HTR-8/SVneo (cell line): ENCODE measurements at regions not wholly inside any gene's neighbourhood (a gene's known extent, or its start where the extent isn't known, plus 50 kb on each side); places are given as distances from the start of the nearest gene placed in this dataset.

Experiments used
- DNase-seq: peaks from one replicate; pipeline ENCODE4 v3.0.0; 2011; ENCODE audit warnings: low spot score, mixed read lengths; ENCODE audit not compliant: insufficient read length
- FAIRE-seq: peaks from 2 replicates; lab custom pipeline; 2011; peaks lifted over from hg19 to GRCh38; lab: Jason Lieb, UNC

DNA sequence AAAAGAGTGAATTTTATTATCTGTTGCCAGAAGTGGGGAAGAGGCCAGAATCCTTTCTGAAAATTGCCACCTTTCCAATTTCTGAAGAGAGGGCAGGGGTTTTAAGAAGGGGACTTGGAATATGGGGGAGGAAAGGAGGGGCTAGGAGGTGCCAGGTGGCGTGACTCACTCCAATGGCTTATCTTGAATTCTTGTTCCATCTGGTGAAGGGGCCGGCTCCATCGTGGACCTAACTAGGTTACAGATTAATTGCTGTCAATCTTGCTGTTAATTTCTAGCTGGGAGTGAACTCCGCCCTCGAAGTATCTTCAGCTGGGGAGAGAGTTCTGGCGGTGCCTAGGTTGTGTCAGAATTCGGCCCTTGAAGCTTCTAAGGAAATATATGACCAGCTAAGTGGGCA, 138.7 kb downstream of the YTHDC2 start:
- FAIRE-seq (no peak), DNase-seq (no peak)

DNA sequence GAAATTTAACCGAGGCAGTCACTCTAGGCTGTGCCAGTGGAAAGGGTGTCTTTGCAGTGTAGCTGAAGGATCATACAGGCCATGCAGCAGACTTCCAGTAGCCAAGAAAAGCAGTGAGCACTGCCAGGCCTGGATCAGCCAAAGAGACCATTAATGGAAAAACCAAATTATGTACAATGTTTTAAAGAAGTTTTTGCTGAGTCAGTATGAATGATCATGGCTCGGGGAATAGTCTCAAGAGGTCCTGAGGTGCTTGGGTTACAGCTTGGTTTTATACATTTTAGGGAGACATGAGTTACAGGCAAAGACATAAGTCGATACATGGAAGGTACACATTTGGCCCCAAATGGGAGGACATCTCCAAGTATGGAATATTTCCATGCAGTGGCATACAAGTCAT, 141.3 kb downstream of the YTHDC2 start:
- FAIRE-seq (no peak), DNase-seq (no peak)

DNA sequence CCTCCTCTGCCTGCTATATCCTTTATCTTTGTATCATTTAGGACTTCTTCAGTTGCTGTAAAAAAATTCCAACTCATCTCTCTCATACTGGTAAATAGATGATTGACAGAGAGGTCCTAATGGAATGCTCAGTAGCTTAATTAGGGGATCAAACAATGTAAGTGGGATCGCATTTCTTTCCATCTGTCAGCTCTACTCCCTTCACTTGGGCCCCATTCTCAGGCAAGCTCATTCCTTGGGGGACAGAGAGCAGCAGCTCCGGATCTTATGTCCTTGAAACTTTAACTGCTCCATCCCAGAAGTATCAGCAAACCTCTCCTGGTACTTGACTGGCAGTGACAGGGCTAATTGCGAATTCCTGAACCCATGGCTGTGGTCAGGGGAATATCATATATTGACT, 146.7 kb downstream of the YTHDC2 start:
- no peak for FAIRE-seq
- DNase-seq: no peak

DNA sequence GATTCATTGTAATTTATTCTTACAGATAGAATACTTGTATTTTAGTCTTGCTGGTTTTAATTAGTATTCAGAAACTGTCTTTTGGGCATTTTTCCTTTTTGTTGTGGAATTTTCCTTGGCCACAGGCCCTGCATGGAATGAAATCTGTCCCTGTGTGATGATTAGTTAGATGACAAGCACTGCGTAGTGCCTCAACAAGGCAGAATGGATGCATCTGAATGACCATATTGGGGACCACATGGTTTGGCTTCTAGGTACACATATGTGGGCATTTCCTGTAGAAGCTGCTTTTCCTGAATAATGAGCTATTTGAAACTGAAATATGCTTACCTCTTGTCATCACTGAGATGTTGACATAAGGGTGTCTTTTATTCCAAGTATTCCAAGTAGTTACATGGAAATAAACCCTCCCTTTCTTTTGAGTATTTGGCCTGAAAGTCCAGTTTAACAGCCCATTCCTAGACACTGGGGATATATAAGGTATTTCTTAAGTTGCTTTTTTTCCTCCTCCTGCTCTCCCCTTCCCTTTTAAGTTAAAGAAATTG, 147.3 kb downstream of the YTHDC2 start:
- DNase-seq (no peak), FAIRE-seq (no peak)

DNA sequence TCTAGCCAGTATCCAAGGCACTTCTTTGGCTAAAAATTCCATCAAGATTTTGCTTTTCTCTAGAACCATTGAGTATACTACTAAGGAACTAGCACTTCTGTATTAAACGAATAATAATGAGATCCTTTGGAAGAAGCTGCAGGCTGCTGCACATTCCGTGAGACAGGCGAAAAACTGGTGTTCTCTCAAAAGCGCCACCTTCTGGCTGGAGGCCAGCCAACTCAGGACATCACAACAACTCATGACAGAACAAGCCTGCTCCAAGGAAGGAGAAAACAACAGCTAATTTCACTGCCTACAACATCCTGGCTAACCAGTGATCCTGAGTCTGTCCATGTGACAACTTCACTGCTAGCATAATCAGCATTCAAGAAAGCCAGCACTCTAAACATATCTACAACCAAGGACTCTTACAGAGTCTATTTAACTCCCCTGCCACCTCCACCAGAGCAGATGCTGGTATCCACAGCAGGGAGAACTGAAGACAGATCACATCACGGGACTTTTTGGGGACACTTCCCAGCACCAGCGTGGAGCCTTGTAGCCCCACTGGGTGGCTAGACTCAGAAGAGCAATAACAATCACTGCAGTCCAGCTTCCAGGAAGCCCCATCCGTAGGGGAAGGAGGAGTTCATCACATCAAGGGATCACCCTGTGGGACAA, 150.5 kb downstream of the YTHDC2 start:
- no peak for FAIRE-seq

DNA sequence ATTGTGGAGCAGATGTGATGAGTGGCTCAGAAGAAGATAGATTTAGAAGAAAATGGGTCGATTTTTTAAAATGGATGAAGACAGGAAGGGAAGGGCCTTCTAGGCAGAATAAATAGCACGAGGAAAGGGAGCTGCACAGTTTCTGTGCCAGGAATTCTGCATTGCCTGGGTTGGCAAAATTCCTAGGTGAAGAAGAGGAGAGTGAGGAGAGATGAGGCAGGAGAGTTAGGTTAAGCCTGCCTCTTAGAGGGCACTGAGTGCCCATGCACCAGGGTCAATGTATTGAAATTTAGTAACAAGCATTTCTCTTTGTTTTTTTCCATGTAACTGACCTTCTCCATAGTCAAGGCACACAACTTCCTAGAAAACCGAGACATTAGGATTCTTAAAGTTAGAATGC, 159.5 kb downstream of the YTHDC2 start:
- FAIRE-seq (no peak), DNase-seq (no peak)

More for the DNA sequence above, 150.5 kb downstream of the YTHDC2 start:
- no peak for DNase-seq

DNA sequence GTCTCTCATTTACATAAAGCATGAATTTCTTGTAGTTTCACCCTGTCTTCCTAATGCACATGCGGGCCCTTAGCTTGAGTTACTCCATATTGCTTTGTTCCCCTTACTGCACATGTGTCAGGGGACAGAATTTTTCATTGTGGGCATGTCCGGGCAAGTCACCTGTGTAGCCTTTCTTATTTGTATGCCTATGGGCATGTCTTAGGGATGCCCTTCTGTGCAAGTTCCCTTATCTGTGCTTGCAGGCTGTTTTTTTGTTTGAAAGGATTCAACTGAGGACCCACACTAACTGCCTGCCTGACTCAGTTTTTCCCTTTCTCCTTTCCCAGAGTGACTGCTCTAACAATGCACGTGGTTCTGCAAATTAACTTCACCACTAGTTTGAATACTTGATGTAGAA, 161.7 kb downstream of the YTHDC2 start:
- no peak for FAIRE-seq
- no peak for DNase-seq

DNA sequence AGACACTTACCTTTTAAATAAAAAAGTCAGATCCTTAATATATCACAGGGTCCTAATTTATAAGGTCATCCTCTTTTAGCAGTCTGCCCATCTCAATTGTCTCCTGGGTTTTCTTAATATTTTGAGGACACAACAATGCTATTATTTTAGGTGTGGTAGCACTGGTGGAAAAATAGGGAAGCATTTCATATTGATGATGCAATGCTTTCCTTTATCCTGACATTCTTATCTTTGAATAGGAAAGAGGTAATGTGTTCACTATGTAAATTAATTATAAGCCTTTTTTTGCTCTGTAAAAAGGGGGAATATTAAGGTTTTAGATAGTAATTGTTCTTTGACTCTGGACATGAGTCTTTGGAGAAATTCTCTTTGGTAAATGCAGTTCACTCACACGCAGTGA, 164.7 kb downstream of the YTHDC2 start:
- DNase-seq: no peak
- no peak for FAIRE-seq

DNA sequence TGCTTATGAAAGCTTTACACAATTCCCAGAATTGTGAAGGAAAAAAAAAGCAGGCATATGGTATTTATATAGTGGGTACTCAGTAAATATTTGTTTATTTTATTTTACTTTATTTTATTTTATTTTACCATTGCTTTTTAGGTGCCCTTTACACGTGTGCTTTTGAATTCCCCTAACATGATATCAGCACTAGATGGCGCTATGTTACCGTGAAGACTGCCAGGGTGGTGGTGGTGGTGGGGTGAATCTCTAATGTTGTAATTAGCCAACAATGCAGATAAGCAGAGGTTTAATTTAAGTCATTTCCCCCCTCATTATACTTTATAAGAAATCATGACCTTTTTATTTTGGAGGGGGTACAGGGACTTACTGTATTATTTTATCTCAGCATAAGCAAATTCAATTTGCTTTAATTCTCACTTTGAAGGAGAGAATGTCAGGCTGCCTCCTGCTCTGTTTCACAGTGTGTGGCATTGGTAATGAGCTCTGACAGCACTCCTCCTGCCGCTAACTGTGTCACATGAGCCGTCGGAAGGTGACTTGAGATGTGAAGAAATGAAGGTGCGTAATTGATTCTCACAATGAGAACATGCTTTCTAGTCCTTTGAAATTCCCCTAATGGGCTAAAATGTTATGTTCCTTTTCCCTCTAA, 165.6 kb downstream of the YTHDC2 start:
- DNase-seq (peak; percentile 35), FAIRE-seq (no peak)

DNA sequence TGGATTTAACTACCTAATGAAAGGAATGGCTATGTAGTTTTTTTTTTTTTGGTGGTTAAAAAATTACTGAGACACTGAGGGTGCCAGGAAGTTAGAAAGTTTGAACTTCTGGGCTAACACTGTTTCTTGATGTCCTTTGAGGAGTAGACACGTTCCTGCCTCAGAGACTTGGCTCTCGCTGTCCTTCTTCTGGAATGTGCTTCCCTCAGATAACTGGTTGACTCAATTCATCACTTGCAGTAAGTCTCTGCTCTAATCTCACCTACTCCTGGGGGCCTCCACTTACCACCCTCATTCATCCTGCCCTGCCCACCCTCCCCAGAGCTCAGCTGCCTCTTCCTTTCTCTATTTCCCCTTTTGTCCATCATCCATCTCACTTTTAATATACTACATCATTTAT, 167.0 kb downstream of the YTHDC2 start:
- FAIRE-seq (no peak), DNase-seq (no peak)

DNA sequence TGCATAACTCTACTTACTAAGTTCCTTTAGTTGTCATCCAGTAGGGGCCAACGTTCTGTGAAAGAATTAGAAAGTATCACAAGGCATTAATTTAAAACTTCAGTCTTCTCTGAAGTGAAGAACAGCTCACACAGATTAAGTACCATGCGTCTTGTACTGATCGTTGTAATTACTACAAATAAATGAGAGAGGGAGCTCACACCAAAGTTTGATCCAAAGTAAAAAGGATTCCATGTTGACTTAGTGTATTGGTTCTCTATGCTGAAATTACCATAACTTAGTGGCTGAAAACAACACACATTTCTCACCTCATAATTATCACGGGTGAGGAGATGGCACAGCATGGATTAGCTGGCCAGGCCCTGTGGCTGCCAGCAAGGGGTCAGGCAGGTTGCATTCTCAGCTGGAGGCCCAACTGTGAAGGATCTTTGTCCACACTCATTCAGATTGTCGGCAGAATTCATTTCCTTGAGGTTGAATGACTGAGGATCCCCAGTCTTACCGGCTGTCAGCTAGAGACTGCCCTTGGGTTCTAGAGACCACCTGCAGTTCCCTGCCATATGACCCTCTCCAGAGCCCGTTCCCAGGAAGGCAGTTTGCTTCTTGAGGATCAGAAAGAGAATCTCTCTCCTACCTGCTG, 169.1 kb downstream of the YTHDC2 start:
- FAIRE-seq (no peak), DNase-seq (peak; percentile 3)

DNA sequence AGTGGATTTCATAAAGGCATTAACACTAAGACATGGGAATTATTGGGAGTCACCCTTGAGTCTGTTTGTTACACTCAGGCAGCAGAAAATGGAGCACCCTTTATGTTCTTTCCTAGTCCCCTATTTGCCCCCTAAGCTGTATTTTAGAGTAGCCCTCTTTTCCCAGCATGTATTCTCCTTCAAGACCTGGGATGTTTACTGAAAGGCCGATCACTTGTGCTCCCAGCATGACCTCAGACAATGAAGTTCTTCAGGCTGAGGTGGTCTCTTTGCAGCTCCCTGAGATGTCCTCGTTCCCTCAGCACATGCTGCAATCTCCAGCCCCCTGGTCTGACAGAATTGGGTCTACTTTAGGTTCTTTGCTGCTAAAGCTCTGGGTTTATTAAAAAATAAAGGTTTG, 169.7 kb downstream of the YTHDC2 start:
- no peak for FAIRE-seq

DNA sequence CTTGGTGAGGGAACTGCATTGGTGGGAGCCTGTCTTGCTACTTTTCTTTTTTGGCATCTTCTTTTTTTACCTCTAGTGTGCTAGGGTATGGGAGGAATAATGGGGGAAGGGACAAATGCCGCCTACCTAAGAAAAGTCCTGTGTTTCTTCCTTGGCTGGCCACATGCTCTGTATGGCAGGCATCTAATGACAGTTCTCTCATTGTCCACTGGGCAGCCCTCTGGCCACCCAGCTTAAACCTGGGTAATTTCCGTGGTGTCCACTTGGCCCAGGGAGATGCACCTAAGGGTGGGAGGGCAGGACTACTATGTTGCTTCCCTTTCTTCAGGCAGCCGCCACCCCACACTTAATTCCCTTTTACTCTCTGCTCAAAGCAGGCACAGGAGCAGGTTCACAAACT, 173.1 kb downstream of the YTHDC2 start:
- DNase-seq: no peak
- FAIRE-seq: no peak

More for the DNA sequence above, 169.7 kb downstream of the YTHDC2 start:
- DNase-seq: no peak

DNA sequence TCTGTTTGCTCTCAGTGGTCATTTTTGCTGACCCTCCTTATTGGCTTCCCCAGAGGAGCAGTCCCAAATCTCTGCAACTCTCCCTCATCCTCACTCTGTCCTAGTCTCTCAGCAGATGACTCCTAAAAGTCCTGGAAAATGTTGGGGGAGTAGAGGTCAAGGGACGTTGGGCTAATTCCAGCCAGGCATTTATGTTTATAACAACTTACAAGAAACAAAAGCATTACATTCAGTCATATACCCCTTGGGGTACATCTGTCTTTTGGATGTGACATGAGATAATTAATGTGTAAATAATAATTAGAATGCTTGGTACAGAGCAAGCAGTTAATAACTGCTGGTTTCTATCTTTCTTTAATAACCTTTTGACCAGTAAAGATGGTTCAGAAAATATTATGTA, 176.2 kb downstream of the YTHDC2 start:
- no peak for FAIRE-seq

DNA sequence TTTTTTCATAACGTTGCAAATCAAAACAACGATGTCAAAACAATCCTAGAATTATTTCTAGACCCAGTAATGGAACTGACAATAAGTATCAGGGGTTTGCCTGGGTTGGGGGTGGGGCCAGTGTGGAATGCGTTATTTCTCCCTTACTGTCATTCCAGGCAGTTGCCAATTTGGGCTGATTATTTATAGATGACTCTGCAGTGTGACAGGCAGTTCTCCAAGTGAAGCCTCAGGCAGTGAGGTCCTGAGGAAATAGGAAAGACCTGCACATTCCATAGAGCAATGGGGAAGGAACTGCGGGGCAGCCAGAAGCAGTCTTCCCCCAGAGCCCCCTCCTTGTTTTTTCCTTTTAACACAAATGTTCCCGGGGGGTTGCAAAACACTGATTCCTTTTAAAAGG, 179.0 kb downstream of the YTHDC2 start:
- FAIRE-seq (no peak), DNase-seq (no peak)

More for the DNA sequence above, 176.2 kb downstream of the YTHDC2 start:
- no peak for DNase-seq

DNA sequence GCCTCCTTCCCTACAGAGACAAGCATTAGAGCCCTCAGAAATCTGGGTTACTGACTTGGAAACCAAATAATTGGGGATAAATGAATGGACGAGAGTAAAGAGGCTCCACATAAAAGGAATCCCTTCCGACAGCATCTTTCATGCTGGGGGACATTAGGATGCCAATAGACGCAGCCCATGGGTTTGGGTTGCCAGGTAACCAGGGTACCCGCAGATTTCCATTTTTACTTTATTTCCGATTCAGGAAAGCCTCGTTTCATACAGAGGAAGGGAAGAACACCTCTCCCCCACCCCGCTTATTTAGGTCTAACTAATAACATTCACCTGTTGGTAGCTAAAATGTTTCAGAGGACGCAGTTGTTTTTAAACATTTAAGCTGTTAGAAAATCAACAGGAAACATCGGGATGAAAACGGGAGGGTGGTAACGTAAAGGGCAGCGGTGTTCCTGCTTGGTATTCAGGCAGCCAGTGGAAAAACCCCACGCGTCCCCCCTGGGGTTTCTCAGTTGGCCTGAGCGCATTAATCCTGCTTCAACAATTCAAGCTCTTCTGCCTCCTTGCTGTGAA, 179.5 kb downstream of the YTHDC2 start:
- FAIRE-seq: no peak
- no peak for DNase-seq

DNA sequence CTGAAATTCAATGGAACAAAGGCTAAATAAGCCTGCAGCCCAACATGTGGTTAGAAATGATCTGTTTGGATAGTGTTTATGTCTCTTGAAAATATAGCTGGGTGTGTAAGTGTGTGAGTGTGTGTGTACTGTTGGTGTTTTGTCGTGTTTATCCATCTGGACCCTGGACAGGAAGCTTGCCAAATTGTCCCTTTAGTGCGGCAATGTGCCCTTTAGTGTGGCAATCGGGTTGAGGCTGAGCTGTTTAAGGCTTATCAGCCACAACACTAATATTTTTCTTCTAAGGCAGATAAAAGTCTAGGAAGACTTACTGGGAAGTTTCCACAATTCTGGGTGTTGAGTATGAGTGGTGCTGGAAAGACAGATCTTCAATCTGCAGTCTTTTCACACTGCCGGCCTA, 180.2 kb downstream of the YTHDC2 start:
- DNase-seq: no peak
- no peak for FAIRE-seq

DNA sequence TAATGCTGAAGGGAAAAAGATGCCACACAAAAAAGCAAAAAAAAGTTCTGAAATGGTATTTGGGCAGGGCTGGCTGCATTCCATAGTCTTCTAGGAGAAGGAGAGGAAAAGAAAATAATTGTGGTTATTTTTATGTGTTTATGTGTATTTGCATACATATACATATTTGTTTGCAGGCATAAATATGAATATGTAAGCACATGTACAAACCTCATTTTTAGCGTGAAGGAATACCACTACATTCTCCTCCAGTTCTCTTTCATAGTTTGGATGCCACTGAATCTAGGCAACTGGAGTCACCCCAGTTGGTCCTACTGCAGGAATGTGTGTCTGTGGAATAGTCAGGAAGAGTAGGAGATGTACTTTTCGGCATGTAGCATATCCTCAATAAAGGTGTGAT, 181.1 kb downstream of the YTHDC2 start:
- DNase-seq (no peak), FAIRE-seq (no peak)

DNA sequence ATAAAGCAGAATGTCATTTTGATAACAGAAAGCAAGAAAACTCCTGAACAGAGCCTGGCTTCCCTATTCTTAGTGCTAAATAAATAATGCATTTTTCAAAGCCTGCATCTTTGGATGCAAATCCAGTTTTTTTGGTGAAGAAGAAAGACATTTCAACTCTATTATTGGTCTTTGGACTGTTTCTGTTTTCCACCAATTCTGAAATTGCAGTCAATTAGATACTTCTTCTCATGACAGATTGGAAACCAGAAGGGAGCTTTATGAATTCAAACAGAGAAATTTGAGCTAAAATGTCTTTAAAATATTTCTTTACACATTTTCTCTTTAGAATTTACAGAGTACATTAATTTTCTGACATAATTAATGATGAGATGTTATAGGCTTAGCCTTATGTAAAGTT, 189.8 kb downstream of the YTHDC2 start:
- DNase-seq: no peak
- FAIRE-seq: no peak

DNA sequence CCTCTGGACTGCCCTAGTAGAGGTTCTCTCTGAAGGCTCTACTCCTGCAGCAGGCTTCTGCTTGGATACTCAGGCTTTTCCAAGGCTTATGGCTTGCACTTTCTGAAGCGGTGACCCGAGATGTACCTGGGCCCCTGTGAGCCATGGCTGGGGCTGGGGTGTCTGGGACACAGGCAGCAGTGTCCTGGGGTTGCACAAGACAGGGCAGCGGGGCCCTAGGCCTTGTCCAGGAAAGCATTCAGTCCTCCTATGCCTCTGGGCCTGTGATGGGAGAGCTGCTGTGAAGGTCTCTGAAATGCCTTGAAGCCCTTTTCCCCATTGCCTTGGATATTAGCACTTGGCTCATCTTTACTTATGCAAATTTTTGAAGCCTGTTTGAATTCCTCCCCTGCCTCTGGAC, 192.2 kb downstream of the YTHDC2 start:
- DNase-seq (no peak), FAIRE-seq (no peak)

DNA sequence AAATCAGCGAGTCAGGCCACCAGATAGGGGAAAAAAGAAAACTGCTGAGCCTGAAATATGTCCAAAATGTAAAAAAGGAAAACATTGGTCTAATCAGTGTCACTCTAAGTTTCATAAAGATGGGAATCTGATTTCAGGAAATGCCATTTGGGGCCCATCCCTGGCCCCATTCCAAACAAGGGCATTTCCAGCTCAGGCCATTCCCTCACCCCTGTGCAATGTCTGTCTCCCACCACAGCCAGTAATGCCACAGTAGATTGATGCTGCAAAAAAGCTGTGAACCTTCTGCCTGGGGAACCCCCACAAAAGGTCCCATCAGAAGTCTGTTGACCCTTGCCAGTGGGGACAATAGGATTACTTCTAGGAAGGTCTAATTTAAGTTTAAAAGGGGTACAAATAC, 199.6 kb downstream of the YTHDC2 start:
- no peak for FAIRE-seq

More for the DNA sequence above, 199.6 kb downstream of the YTHDC2 start:
- DNase-seq: no peak
